ENCODE measurements at regions not wholly inside any gene's neighbourhood (a gene's known extent, or its start where the extent isn't known, plus 50 kb on each side); places are given as distances from the start of the nearest gene placed in this dataset.

DNA sequence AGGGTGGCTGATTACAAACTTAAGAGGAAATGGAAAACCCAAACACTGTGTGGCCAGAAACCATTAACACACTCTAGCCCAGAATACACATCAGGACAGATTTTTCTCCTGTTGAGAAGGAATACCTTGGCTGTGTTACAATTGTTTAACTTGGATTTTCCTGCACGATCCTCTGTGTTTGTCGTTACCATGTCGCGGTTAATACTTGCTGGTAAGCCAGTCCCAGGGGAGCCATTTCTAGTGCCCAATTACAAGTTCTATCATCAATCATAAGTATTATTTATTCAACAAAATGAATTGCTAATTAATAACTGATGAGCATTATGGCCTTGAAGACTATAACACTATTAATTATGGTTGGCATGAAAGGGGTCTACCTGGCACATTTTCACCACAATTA is 146.8 kb downstream of the LNPK start:
- TF ChIP-seq, protein P1, sequence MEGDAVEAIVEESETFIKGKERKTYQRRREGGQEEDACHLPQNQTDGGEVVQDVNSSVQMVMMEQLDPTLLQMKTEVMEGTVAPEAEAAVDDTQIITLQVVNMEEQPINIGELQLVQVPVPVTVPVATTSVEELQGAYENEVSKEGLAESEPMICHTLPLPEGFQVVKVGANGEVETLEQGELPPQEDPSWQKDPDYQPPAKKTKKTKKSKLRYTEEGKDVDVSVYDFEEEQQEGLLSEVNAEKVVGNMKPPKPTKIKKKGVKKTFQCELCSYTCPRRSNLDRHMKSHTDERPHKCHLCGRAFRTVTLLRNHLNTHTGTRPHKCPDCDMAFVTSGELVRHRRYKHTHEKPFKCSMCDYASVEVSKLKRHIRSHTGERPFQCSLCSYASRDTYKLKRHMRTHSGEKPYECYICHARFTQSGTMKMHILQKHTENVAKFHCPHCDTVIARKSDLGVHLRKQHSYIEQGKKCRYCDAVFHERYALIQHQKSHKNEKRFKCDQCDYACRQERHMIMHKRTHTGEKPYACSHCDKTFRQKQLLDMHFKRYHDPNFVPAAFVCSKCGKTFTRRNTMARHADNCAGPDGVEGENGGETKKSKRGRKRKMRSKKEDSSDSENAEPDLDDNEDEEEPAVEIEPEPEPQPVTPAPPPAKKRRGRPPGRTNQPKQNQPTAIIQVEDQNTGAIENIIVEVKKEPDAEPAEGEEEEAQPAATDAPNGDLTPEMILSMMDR (IDR thresholded peaks at IDR 0.05; ENCODE audit: extremely low read depth in 1 of 2, insufficient read depth in 1 of 2, low read depth in 1 of 2, low read length in 2 of 2): no peak
- TF ChIP-seq, protein P2, sequence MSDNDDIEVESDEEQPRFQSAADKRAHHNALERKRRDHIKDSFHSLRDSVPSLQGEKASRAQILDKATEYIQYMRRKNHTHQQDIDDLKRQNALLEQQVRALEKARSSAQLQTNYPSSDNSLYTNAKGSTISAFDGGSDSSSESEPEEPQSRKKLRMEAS (IDR thresholded peaks at IDR 0.05; ENCODE audit: insufficient read depth, insufficient read length): no peak

Data from endothelial cell of umbilical vein (primary cell).